ENCODE measurements at regions not wholly inside any gene's neighbourhood (a gene's known extent, or its start where the extent isn't known, plus 50 kb on each side); places are given as distances from the start of the nearest gene placed in this dataset.

DNA sequence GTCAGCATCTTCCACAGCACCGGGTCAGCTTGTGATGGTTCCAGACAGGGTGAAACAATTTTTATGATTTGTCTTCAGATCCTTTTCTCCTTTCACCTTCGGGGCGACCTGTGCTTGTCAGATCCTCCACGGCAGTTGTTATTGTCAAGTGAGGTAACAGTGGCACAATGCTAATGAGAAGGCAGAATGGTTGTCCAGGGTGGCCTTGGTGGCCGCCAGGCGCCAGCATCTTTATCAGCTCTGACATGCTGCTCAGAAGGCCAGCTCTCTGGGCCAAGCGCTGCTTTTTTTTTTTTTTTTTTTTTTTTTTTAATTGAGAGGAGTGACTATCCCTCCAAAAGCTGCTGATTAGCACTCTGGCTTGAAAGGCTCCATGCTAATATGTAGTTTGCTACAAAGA, 52.3 kb upstream of the MGAT5 start:
- no peaks in the 10 kb centered on the region for H3K9me3 Mint-ChIP-seq
- ATAC-seq (replicated peaks in 1 of 4) = no peak
- no peaks in the 10 kb centered on the region for H3K27me3 Mint-ChIP-seq
- H3K4me3 ChIP-seq (ENCODE audit: control insufficient read depth in 1 of 2, extremely low read depth in 1 of 2, low read length in 1 of 2) = no peak overlapping the region
- H3K4me1 ChIP-seq (ENCODE audit: control insufficient read depth in 1 of 2, extremely low read depth in 1 of 2, insufficient read depth in 2 of 2, low read length in 2 of 2) = peaks cover 34 to 40% of the 10 kb centered on the region in 2 experiments
- WGBS (ENCODE audit: insufficient coverage) = 100% methylated on average over 3 of the region's 7 CpGs
- no peak overlapping the region for H3K4me3 Mint-ChIP-seq
- H3K27ac ChIP-seq (ENCODE audit: low read length) = no peak overlapping the region
- no peak overlapping the region for H3K27ac Mint-ChIP-seq
- POLR2A ChIA-PET = interaction anchor here in 1 of 2 donors (0.6 kb wide), 1 partner anchor 14 kb away, joined by 10 read pairs; no protein-coding TSS in a partner anchor
- no peak for DNase-seq
- no peaks in the 10 kb centered on the region for H3K36me3 Mint-ChIP-seq
- no peaks in the 10 kb centered on the region for H3K9me3 ChIP-seq
- CTCF ChIA-PET = interaction anchor here (0.5 to 1.2 kb wide), 4 partner anchors 16 to 144 kb away, joined by 4 to 6 read pairs (median 4); no protein-coding TSS in a partner anchor
- H3K27me3 ChIP-seq (replicated peaks in 1 of 2; ENCODE audit: control insufficient read depth in 2 of 2, extremely low read depth in 1 of 2, insufficient read depth in 2 of 2, low read length in 1 of 2) = no peaks in the 10 kb centered on the region
- H3K4me1 Mint-ChIP-seq = peaks cover 59 to 63% (median 59%) of the 10 kb centered on the region in 3 donors
- H3K36me3 ChIP-seq (ENCODE audit: control insufficient read depth in 2 of 2, extremely low read depth in 1 of 2, insufficient read depth in 1 of 2, low read length in 1 of 2) = no peaks in the 10 kb centered on the region

DNA sequence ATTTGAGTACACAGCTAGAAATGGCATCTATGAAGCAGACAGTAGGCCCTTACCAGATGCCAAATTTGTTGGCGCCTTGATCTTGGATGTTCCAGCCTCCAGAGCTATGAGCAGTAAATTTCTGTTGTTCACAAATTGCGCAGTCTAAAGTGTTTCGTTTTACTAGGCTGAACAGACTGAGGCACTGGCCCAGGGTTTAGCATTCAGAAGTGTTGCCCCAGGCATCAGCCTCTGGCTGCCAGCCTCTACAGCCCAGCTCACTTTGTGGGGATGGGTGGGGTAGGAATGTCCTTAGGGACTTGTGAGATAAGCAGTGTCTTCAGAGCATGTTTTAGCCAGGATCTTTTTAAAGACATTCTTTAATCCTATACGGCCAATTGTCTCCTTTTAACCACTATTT, 51.5 kb upstream of the MGAT5 start:
- Mint-ChIP-seq H3K27ac (peak overlapping the region; percentile 25 to 53), H3K9me3 (no peaks in the 10 kb centered on the region), H3K36me3 (no peaks in the 10 kb centered on the region), H3K4me3 (no peak overlapping the region), H3K27me3 (no peaks in the 10 kb centered on the region), H3K4me1 (peaks cover 50 to 54% (median 51%) of the 10 kb centered on the region in 3 donors)
- Histone ChIP-seq H3K4me3 (ENCODE audit: control insufficient read depth in 1 of 2, extremely low read depth in 1 of 2, low read length in 1 of 2) (no peak overlapping the region), H3K36me3 (ENCODE audit: control insufficient read depth in 2 of 2, extremely low read depth in 1 of 2, insufficient read depth in 1 of 2, low read length in 1 of 2) (no peaks in the 10 kb centered on the region), H3K27me3 (replicated peaks in 1 of 2; ENCODE audit: control insufficient read depth in 2 of 2, extremely low read depth in 1 of 2, insufficient read depth in 2 of 2, low read length in 1 of 2) (no peaks in the 10 kb centered on the region), H3K27ac (ENCODE audit: low read length) (no peak overlapping the region), H3K4me1 (ENCODE audit: control insufficient read depth in 1 of 2, extremely low read depth in 1 of 2, insufficient read depth in 2 of 2, low read length in 2 of 2) (peaks cover 36 to 43% of the 10 kb centered on the region in 2 experiments), H3K9me3 (no peaks in the 10 kb centered on the region)
- POLR2A ChIA-PET = no interaction called here
- ATAC-seq (replicated peaks in 1 of 4) (no peak), DNase-seq (no peak)
- CTCF ChIA-PET = interaction anchor here (0.7 to 1.3 kb wide), 3 partner anchors 13 to 84 kb away, joined by 3 to 5 read pairs (median 4); no protein-coding TSS in a partner anchor
- 97% methylated on average over 3 of the region's 4 CpGs for WGBS (ENCODE audit: insufficient coverage)

- no peak for ATAC-seq (replicated peaks in 1 of 4)
- Mint-ChIP-seq H3K27me3 (no peaks in the 10 kb centered on the region), H3K36me3 (no peaks in the 10 kb centered on the region), H3K4me3 (no peak overlapping the region), H3K27ac (peak overlapping the region in 1 of 2 donors; percentile 62), H3K4me1 (peaks cover 42 to 46% (median 43%) of the 10 kb centered on the region in 3 donors), H3K9me3 (no peaks in the 10 kb centered on the region)
- Histone ChIP-seq H3K9me3 (no peaks in the 10 kb centered on the region), H3K27me3 (replicated peaks in 1 of 2; ENCODE audit: control insufficient read depth in 2 of 2, extremely low read depth in 1 of 2, insufficient read depth in 2 of 2, low read length in 1 of 2) (no peaks in the 10 kb centered on the region), H3K36me3 (ENCODE audit: control insufficient read depth in 2 of 2, extremely low read depth in 1 of 2, insufficient read depth in 1 of 2, low read length in 1 of 2) (no peaks in the 10 kb centered on the region), H3K27ac (ENCODE audit: low read length) (no peak overlapping the region), H3K4me1 (ENCODE audit: control insufficient read depth in 1 of 2, extremely low read depth in 1 of 2, insufficient read depth in 2 of 2, low read length in 2 of 2) (peaks cover 31 to 40% of the 10 kb centered on the region in 2 experiments), H3K4me3 (ENCODE audit: control insufficient read depth in 1 of 2, extremely low read depth in 1 of 2, low read length in 1 of 2) (no peak overlapping the region)
- POLR2A ChIA-PET = no interaction called here
- CTCF ChIA-PET = interaction anchor here in 1 of 2 donors (1.3 to 1.8 kb wide), 2 partner anchors 85 to 87 kb away, joined by 5 to 7 read pairs; no protein-coding TSS in a partner anchor
- DNase-seq = no peak
Observed at GRCh38 chr2:134203175-134203574, 50.7 kb upstream of the MGAT5 start.

Data from T-cell (primary cell).